Astrocyte (in vitro differentiated cells and primary cell): ENCODE measurements at regions not wholly inside any gene's neighbourhood (a gene's known extent, or its start where the extent isn't known, plus 50 kb on each side); places are given as distances from the start of the nearest gene placed in this dataset.
"Not testable (repeated sequence)": the region's sequence is repeated elsewhere in the genome, so short reads cannot be mapped to it uniquely, and the experiment has no call there.

Experiments
- CTCF ChIP-seq: IDR thresholded peaks from 2 replicates; pipeline ENCODE4 v1.5.1; 2011; ENCODE audit warnings: low read depth, mild to moderate bottlenecking, inconsistent platforms, low read length, moderate library complexity; ENCODE audit not compliant: insufficient read depth
- EZH2 ChIP-seq: IDR thresholded peaks from 2 replicates; pipeline ENCODE4 v1.6.1; 2012; ENCODE audit warnings: mild to moderate bottlenecking, low read length, inconsistent platforms; ENCODE audit not compliant: insufficient read depth

GRCh38 chr2:111448796-111449195 is 328.1 kb downstream of the BCL2L11 start:
- TF ChIP-seq EZH2, CTCF: not testable (repeated sequence)
